A673 (cell line): ENCODE measurements at regions not wholly inside any gene's neighbourhood (a gene's known extent, or its start where the extent isn't known, plus 50 kb on each side); places are given as distances from the start of the nearest gene placed in this dataset.

Source experiments
- BruUV-seq: library from RNA; stranded (reverse); fragments of 400-500 nt; replicated peaks from 2 replicates; lab custom pipeline; 2021; lab: Mats Ljungman, UMichigan
- CTCF ChIA-PET: fragments of 300-600 bp; sonication (Branson Sonifier 250); formaldehyde crosslinking; loops from one replicate; lab custom pipeline; 2022; ENCODE audit warnings: antibody characterized with exemption; lab: Charles Lee
- POLR2A ChIA-PET: fragments of 300-600 bp; sonication (Branson Sonifier 250); formaldehyde crosslinking; loops from one replicate; lab custom pipeline; 2022; ENCODE audit warnings: antibody characterized with exemption; ENCODE audit not compliant: low non-redundant PET; lab: Charles Lee
- DNase-seq: peaks from one replicate; pipeline ENCODE4 v3.0.0-alpha.2; 2015; ENCODE audit warnings: low spot score
- H3K27ac ChIP-seq: fragments of 200-600 bp; sonication (generic); 2 replicates; pipeline ENCODE4 v1.5.1; 2016; ENCODE audit warnings: mixed run types, low read depth, mild to moderate bottlenecking, mixed read lengths, antibody characterized with exemption, low read length; ENCODE audit not compliant: poor library complexity, severe bottlenecking
- H3K27me3 ChIP-seq: fragments of 200-600 bp; sonication (generic); replicated peaks from 2 replicates; pipeline ENCODE4 v1.6.1; 2017; ENCODE audit warnings: mixed run types, low read depth, mild to moderate bottlenecking, mixed read lengths, antibody characterized with exemption, low read length; ENCODE audit not compliant: insufficient read depth, poor library complexity
- H3K36me3 ChIP-seq: fragments of 200-600 bp; sonication (generic); 2 replicates; pipeline ENCODE4 v1.6.1; 2016; ENCODE audit warnings: mixed run types, mild to moderate bottlenecking, mixed read lengths, antibody characterized with exemption, low read length; ENCODE audit not compliant: insufficient read depth, poor library complexity, severe bottlenecking
- H3K4me1 ChIP-seq: fragments of 200-600 bp; sonication (generic); 2 replicates; pipeline ENCODE4 v1.6.1; 2017; ENCODE audit warnings: mixed run types, mild to moderate bottlenecking, mixed read lengths, antibody characterized with exemption, low read length; ENCODE audit not compliant: insufficient read depth, poor library complexity, severe bottlenecking
- H3K4me3 ChIP-seq: fragments of 200-600 bp; sonication (generic); 2 replicates; pipeline ENCODE4 v1.5.1; 2016; ENCODE audit warnings: low read depth, mixed run types, mild to moderate bottlenecking, mixed read lengths, low read length; ENCODE audit not compliant: poor library complexity, severe bottlenecking
- H3K9me3 ChIP-seq: fragments of 200-600 bp; sonication (generic); 2 replicates; pipeline ENCODE4 v1.6.1; 2016; ENCODE audit warnings: mixed run types, low read depth, mild to moderate bottlenecking, mixed read lengths, antibody characterized with exemption, low read length; ENCODE audit not compliant: poor library complexity, severe bottlenecking
- EZH2 ChIP-seq: fragments of 200-600 bp; sonication (generic); IDR thresholded peaks from 2 replicates; pipeline ENCODE4 v1.6.1; 2017; ENCODE audit warnings: borderline replicate concordance, low read depth, mild to moderate bottlenecking, mixed read lengths, antibody characterized with exemption, low read length; ENCODE audit not compliant: poor library complexity, severe bottlenecking
- intact Hi-C: fragments of 100-400 bp; cut with micrococcal nuclease; formaldehyde crosslinking; loops from one replicate; pipeline ENCODE4 v1.10.0; 2022; ENCODE audit not compliant: unreplicated experiment
- TF ChIP-seq, protein P1 (sequence below): fragments of 300-800, 200-600 bp; sonication (generic); conservative IDR thresholded peaks from 2 replicates; pipeline ENCODE4 v1.5.1; 2017; ENCODE audit warnings: low read depth, mild to moderate bottlenecking, antibody characterized with exemption, low read length, moderate library complexity, mixed read lengths

DNA sequence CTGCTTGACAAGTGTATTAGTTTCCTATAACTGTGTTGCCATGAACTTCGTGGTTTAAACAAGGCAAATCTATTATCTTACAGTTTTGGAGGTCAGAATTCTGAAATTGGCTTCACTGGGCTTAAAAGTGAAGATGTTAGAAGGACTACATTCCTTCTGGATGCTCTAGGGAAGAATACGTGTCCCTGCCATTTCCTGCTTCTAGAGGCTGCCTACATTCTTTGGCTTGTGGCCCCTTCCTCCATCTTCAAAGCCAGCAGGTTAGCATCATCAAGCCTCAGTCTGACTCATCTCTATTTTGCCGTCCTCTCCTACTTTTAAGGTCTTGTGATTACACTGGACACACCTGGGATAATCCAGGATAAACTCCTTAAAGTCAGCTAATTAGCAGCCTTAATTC is 327.7 kb downstream of the SATB1 start:
- intact Hi-C loops, result no loop called here
- BruUV-seq, result no TSS peak
- no peak overlapping the region for H3K27ac ChIP-seq

DNA sequence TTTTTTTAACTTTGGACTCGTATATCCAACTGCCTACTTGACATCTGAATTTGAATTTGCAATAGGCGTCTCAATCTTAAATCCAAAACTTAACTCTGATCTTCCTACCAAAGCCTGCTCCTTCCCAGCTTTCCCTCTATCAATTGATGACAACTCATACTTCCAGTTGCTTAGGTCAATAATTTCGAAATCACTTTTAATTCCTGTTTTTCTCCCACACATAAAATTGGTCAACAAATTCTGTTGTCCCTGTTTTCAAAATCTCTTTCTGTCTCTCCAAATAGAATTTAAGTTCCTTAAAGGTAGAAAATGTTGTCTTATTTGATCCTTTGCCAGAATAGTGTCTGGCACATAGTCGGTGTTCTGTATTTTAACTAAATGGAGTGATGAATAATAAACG is 332.4 kb downstream of the SATB1 start:
- TF ChIP-seq, protein P1, sequence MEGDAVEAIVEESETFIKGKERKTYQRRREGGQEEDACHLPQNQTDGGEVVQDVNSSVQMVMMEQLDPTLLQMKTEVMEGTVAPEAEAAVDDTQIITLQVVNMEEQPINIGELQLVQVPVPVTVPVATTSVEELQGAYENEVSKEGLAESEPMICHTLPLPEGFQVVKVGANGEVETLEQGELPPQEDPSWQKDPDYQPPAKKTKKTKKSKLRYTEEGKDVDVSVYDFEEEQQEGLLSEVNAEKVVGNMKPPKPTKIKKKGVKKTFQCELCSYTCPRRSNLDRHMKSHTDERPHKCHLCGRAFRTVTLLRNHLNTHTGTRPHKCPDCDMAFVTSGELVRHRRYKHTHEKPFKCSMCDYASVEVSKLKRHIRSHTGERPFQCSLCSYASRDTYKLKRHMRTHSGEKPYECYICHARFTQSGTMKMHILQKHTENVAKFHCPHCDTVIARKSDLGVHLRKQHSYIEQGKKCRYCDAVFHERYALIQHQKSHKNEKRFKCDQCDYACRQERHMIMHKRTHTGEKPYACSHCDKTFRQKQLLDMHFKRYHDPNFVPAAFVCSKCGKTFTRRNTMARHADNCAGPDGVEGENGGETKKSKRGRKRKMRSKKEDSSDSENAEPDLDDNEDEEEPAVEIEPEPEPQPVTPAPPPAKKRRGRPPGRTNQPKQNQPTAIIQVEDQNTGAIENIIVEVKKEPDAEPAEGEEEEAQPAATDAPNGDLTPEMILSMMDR, result no peak
- no peak for TF ChIP-seq EZH2
- no TSS peak for BruUV-seq
- Histone ChIP-seq H3K4me3 (no peak overlapping the region), H3K36me3 (no peaks in the 10 kb centered on the region), H3K9me3 (no peaks in the 10 kb centered on the region), H3K27ac (no peak overlapping the region), H3K4me1 (no peaks in the 10 kb centered on the region), H3K27me3 (no peaks in the 10 kb centered on the region)
- POLR2A ChIA-PET, result no interaction called here
- CTCF ChIA-PET, result no interaction called here
- intact Hi-C loops, result no loop called here
- no peak for DNase-seq

More for the DNA sequence above, 327.7 kb downstream of the SATB1 start:
- ChIA-PET CTCF (interaction anchor here (0.6 kb wide), 1 partner anchor 250 kb away, joined by 3 read pairs; no protein-coding TSS in a partner anchor), POLR2A (no interaction called here)
- H3K9me3 ChIP-seq, result no peaks in the 10 kb centered on the region
- DNase-seq, result no peak
- H3K4me3 ChIP-seq, result no peak overlapping the region
- H3K27me3 ChIP-seq, result no peaks in the 10 kb centered on the region
- no peaks in the 10 kb centered on the region for H3K4me1 ChIP-seq
- no peak for TF ChIP-seq EZH2
- TF ChIP-seq, protein P1, result no peak
- H3K36me3 ChIP-seq, result no peaks in the 10 kb centered on the region

DNA sequence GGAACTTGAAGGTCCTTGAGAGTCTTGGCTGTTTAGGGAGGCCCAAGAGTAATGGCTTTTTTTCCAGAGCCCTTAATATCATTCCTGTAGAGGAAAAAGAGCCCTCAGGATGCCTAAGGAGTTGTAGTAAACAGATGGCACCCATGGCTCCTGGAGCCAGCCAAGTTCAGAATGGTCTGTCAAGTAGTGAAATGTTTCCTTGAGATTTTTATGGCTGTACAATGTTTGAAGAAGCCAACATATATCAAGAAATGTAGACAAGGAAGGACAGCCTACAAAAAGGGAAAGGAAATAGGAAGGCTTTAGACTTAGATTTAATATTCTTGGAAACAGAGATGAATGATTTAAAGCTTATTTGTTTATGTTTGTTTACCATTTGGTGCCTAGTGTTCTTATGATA is 334.8 kb downstream of the SATB1 start:
- TF ChIP-seq EZH2, result no peak
- TF ChIP-seq, protein P1, result no peak
- H3K9me3 ChIP-seq, result no peaks in the 10 kb centered on the region
- peaks cover 12% of the 10 kb centered on the region for H3K27me3 ChIP-seq
- ChIA-PET POLR2A (no interaction called here), CTCF (no interaction called here)
- no peaks in the 10 kb centered on the region for H3K4me1 ChIP-seq
- no peak overlapping the region for H3K4me3 ChIP-seq
- no peak overlapping the region for H3K27ac ChIP-seq
- no TSS peak for BruUV-seq
- H3K36me3 ChIP-seq, result no peaks in the 10 kb centered on the region
- intact Hi-C loops, result no loop called here
- DNase-seq, result no peak
